SKM-1 treated with dmso at 0.1 percent for 144 hours (cell line): ENCODE measurements at regions not wholly inside any gene's neighbourhood (a gene's known extent, or its start where the extent isn't known, plus 50 kb on each side); places are given as distances from the start of the nearest gene placed in this dataset.

Source experiments
- DNase-seq: peaks from one replicate; lab custom pipeline; 2025; ENCODE audit not compliant: unreplicated experiment; lab: John Stamatoyannopoulos, UW

DNA sequence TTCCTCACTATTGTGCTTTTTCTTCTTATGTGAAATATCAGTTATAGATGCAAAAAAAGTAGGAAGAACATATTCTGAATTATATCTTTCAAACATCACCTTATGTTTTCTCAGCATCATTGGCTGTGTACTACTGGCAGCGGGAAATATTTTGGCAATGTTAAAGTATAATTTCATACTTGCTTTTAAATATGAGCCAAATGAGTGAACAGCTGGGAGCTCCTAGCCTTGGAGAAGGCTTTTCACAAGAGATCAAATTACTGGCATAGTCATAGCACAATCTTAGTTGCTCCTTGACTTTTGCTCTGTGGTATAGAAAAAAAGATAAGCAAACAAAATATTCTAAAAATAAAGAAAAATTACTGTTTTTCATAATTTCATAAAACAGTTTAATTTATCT is 1575.8 kb upstream of the PABPC4L start:
- no peak for DNase-seq

DNA sequence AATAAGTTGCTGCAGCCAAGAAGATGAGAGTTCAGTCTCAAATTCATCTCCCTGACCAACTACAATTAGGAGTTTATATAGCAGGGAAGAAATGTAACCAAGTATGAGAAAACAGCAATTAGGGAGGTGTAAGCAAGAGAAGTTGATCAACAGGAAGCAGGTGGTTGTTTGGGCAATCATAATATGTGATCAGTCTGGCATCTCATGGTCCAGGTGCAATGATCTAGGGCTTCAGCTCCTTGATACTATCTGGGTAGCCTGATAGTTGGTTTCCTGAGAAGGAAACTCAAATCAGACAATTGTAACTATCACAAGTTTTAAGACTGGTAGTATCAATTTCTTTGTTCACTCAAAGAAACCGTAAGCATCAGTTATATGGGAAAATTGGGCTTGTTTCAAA is 1574.3 kb upstream of the PABPC4L start:
- DNase-seq, result no peak

DNA sequence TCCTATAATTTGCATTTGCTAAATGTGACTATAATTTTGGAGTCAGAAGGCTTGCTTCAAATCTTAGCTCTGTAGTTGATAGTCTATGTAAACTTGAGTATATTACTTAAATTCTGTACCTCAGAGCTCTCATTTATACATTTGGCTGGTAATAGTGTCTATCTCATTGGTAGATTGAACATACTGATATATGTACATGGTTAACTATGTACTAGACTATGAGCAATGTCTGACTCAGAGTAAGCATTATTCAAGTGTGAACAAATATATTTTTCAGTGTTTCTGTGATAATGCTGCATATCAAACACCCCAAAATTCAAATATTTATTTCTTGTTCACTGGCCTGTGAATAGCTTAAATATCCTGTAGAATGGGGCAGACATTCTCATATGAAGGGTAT is 1568.9 kb upstream of the PABPC4L start:
- no peak for DNase-seq

DNA sequence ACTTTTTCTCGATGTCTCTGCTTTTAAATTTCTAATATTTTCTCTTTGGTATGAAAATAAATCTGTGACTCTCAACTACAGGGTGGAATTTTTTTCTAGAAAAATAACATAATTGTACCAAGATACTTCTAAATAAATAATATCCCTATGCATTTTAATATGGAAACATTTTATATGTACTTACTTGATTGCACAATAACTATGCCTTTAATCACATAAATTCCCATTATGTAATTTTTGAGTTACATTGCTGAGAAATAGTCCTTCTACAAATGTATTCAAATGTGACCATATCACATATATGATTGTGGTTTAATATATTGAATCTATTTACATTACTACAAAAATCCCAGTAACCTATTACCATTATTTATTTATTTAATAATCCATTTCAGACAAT is 1543.3 kb upstream of the PABPC4L start:
- DNase-seq, result no peak

DNA sequence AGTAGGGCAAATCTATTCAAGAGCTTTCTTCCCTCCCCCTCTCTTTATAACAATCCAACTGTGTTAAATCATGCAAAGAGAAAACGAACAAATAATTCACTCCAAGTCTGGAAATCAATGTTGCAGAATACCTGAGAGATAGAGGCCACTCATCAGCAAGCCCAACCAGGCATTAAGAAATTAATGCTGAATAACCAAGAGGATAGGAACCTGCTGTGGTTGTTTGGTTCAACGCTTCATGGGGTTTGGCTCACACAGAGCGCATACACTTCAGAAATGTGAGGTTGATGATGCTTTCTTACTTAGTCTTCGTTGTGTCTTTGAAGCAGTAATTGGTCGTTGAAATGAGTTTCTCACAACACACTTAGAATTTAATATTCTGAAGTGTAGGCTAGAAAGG is 1540.0 kb upstream of the PABPC4L start:
- DNase-seq, result no peak

DNA sequence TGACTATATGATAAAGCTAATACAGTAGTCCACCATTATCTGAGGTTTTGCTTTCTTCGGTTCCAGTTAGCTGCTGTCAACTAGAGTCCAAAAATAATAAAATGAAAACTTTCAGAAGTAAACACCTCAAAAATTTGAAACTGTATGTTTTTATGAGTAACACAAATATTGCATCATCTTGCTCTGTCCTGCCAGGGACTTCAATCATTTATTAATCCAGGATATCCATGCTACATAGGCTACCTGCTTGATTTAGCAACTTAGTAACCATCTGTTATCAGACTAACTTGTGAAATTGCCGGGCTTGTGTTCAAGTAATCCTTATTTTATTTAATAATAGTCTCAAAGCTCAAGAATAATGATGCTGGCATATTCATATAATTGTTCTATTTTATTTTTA is 1537.8 kb upstream of the PABPC4L start:
- DNase-seq, result no peak

DNA sequence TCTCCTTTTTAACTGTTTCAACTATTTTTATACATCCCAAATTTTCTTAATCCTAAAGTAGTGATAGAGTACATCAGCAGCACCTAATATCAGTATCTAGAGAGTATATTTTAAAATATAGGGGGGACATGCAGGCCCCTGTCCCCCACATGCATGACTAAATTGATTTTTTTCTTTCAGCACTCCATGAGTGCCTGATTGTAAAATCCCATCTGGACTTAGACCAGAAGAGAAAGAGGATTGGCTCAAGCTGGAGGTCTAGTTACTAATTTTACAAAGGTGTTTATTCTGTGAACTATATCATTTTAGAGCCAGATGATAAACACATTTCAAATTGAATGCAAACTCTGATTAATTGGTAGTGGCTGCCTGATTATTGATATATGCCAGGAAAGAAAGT is 1533.9 kb upstream of the PABPC4L start:
- DNase-seq, result no peak

DNA sequence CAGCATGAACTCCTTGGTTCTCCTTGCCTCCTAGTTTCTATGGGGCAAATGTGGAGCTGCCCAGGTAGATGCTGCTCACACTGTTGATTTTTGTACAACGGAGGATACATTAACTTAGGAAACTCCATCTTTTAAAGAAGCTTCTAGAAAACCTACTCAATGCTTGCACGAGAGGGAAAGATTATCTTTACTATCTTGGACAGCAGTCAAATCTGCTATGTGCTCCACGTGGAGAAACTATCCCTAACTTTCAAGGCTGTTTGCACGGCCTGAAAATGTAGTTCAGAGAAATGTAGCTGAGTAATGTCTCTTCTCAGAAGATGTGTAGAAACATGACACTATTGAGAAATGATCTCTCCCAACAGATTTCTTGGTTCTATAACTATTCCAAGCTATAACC is 1530.9 kb upstream of the PABPC4L start:
- DNase-seq, result no peak

DNA sequence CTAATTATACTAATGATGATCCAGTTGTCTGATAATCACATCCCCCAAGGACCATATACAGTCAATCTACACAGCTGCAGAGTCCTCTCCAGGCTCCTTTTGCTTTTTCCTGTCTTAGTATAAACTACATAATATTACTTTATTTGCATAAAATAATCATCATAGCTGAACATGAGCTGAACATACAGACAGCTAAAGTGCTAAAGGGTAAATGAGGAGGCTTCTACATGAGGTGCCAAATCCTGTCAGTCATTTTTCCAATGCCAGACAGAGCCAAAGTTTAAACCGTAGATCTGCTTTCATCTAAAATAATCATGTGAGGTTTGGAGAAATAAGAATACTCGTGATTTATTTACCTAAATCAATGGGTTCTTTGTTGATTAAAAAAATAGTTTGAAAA is 1530.1 kb upstream of the PABPC4L start:
- DNase-seq, result no peak

DNA sequence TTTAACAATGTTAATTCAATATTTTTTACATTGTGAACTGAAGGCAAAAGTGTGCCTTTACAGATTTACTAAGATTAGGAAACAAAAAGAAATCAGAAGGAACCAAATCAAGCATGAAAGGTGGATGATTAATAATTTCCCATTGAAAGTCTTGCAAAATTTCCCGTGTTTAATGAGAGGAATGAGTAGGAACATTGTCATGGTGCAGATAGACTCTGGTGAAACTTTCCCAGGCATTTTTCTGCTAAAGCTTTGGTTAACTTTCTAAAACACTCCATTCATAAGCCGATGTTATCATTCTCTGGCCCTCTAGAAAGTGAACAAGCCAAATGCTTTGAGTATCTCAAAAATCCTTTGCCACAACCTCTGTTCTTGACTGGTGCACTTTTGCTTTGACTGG is 1522.8 kb upstream of the PABPC4L start:
- DNase-seq, result no peak

DNA sequence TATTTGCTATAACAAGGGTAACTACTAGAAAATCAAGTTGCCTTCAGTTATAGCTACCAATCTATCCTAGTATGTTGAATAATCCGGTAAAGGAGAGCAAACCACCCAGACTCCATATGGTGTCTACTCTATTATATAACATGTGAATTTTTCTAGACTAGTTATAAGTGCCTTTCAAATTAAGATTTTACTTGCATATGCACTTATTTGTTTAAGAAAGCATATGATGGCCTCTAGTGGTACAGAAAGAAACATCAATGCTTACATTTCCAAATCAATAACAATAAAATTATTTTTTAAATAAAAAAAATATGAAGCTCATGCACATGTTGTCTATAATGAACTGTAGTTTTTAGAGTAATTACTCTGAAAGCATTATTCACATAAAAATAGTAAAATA is 1516.4 kb upstream of the PABPC4L start:
- DNase-seq, result no peak

DNA sequence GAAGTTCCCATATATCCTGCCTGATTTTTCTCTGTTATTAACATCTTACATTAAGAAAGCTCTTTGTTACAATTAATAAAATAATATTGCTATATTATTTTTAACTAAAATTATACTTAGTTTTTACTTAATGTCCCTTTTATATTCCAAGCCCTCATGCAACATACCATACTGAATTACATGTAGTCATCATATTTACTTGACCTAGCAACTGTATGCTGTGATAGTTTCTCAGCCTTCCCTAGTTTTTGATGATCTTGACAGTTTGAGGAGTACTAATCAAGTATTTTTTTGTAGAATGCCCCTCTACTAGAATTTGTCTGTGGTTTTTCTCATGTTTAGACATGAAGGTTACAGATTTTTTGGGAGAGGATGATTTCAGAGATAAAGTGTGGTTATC is 1503.8 kb upstream of the PABPC4L start:
- no peak for DNase-seq

DNA sequence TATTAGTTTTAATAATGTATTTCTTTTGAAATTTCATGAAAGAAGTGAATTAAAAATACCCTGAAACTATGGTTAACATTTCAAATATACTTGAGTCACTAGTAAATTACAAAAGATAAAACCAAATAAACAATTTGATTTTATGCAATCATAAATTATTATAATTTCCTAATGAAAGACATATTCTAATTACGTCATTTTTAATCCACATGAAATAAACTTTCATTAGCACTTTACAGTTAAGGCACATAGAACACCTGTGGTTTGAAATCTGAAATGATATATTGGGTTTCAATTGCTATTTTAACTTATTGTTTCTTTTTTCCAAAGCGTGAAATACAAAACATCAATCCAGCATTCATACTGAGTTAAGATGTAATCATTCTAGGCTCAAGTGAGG is 1492.5 kb upstream of the PABPC4L start:
- no peak for DNase-seq

DNA sequence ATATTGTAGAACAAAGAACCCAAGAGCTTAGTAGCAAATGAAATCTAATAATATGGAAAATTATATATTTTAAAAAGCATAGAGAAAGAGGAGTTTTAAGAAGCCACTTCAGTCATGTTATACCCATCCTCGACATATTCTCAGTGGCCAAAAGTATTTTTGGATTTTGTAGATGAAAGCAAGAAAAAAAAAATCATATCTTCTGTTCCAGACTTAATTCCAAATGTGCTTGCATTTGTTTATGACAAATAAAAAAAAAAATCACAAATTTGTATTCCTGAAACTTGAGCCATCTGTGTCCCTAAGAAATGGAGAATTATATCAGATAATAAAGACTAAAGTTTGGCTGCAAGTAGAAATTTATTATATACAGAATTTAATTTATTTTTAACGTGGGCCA is 1482.4 kb upstream of the PABPC4L start:
- DNase-seq, result no peak

DNA sequence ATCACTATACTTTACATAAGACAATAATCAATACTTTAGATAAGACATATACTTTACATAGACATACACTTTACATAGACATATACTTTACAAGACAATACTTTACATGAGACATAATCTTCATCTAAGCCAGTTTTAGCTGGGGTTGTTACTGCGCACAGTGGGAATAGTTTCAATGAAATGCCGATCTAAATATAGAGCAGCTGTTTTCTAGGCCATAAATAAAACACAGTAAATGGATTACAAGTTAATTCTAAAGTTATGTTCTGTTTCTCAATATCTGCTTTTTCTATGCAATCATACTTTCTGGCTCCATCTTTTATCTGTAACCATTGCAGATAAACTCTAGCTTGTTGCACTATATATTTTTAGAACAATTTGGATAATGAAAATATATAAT is 1470.6 kb upstream of the PABPC4L start:
- DNase-seq, result no peak

DNA sequence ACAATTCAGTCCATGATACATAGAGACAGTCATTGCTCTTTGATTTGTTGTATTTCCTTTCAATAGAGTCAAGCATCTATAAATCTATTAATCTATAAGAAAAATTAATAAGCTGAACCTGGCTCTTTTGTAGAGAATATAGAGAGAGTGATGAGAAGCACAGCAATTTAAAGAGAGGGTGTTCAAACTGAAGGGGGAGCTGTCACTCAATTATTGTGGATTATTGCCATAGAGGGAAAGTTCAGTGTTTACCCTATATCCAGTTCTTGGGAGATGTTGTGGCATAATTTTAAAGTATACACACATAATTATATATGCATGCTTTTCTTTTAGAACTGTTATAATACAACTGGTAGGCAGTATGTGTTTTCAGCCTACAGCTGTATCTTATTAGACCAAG is 1469.0 kb upstream of the PABPC4L start:
- no peak for DNase-seq
